ENCODE measurements at regions not wholly inside any gene's neighbourhood (a gene's known extent, or its start where the extent isn't known, plus 50 kb on each side); places are given as distances from the start of the nearest gene placed in this dataset.

DNA sequence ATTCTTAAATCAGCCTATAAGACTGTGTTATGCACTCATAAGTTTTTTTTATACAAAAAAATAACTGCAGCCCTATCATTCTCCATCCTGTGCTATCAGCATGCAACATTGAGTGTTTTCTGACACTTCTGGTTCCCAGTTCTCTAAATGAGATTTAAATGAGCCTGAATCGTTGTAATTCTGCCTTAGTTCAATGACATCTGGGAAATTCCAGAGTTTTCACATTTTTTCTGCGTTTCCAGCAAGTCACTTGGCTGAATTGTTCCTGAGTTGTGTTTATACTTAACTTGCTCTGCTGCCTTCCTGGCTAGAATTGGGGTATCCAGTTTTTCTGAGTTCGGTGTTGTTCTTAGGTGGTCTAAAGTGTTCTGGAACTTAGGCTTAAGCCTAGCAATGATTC lies 636.1 kb upstream of the FZD8 start:
- ChIA-PET CTCF (no interaction called here), POLR2A (no interaction called here)
- Mint-ChIP-seq H3K4me3 (no peak overlapping the region), H3K9me3 (ENCODE audit: insufficient read depth) (peaks cover 6% of the 10 kb centered on the region), H3K4me1 (no peaks in the 10 kb centered on the region), H3K27me3 (no peaks in the 10 kb centered on the region), H3K27ac (no peak overlapping the region)
- H4K20me1 ChIP-seq (ENCODE audit: control insufficient read depth, insufficient read depth, low read length, poor library complexity, severe bottlenecking), result no peaks in the 10 kb centered on the region
- H3K9ac ChIP-seq (ENCODE audit: low read length), result no peak overlapping the region
- H2AFZ ChIP-seq (ENCODE audit: insufficient read depth, low read depth, low read length, poor library complexity, severe bottlenecking), result no peak overlapping the region
- no peaks in the 10 kb centered on the region for H3K4me1 ChIP-seq (ENCODE audit: control insufficient read depth in 2 of 2, insufficient read depth in 2 of 2, low read length in 2 of 2)
- H3K9me3 ChIP-seq (ENCODE audit: control extremely low read depth in 1 of 3, control insufficient read depth in 2 of 3, insufficient read depth in 1 of 3, low read length in 2 of 3), result peaks cover 0 to 4% (median 0%) of the 10 kb centered on the region in 3 donors
- ATAC-seq (ENCODE audit: low read depth) (no peak), DNase-seq (no peak)
- H3K4me2 ChIP-seq (replicated peaks; ENCODE audit: low read depth, low read length, poor library complexity, severe bottlenecking), result no peak overlapping the region
- TF ChIP-seq EZH2 (IDR thresholded peaks at IDR 0.05; ENCODE audit: borderline replicate concordance, insufficient read depth, low read depth, low read length, poor library complexity, severe bottlenecking) (no peak), CTCF (IDR thresholded peaks at IDR 0.05) (no peak)
- intact Hi-C loops (cut with micrococcal nuclease), result no loop called here
- H3K79me2 ChIP-seq (ENCODE audit: control insufficient read depth, insufficient read depth, low read length), result no peaks in the 10 kb centered on the region
- WGBS (ENCODE audit: insufficient coverage), result 65% methylated on average over 2 of the region's 3 CpGs
- H3K36me3 ChIP-seq (replicated peaks in 1 of 2; ENCODE audit: control extremely low read depth in 1 of 2, control insufficient read depth in 1 of 2, extremely low read depth in 1 of 2, insufficient read depth in 2 of 2, low read length in 1 of 2), result no peaks in the 10 kb centered on the region
- no peaks in the 10 kb centered on the region for H3K27me3 ChIP-seq (replicated peaks in 1 of 4; ENCODE audit: control extremely low read depth in 1 of 4, control insufficient read depth in 3 of 4, insufficient read depth in 4 of 4, low read length in 3 of 4)
- no peak overlapping the region for H3K27ac ChIP-seq (ENCODE audit: low read length in 2 of 2)
- H3K4me3 ChIP-seq (ENCODE audit: control extremely low read depth in 1 of 5, extremely low read depth in 1 of 5, insufficient read depth in 1 of 5, low read depth in 2 of 5, low read length in 4 of 5), result no peak overlapping the region

- intact Hi-C loops (cut with micrococcal nuclease), result no loop called here
- DNase-seq (no peak), ATAC-seq (ENCODE audit: low read depth) (no peak)
- no peaks in the 10 kb centered on the region for H4K20me1 ChIP-seq (ENCODE audit: control insufficient read depth, insufficient read depth, low read length, poor library complexity, severe bottlenecking)
- Mint-ChIP-seq H3K9me3 (ENCODE audit: insufficient read depth) (peaks cover 6% of the 10 kb centered on the region), H3K4me1 (no peaks in the 10 kb centered on the region), H3K27me3 (no peaks in the 10 kb centered on the region), H3K27ac (no peak overlapping the region), H3K4me3 (no peak overlapping the region)
- H3K27me3 ChIP-seq (replicated peaks in 1 of 4; ENCODE audit: control extremely low read depth in 1 of 4, control insufficient read depth in 3 of 4, insufficient read depth in 4 of 4, low read length in 3 of 4), result no peaks in the 10 kb centered on the region
- ChIA-PET CTCF (no interaction called here), POLR2A (no interaction called here)
- no peak overlapping the region for H3K4me2 ChIP-seq (replicated peaks; ENCODE audit: low read depth, low read length, poor library complexity, severe bottlenecking)
- peaks cover 0 to 4% (median 0%) of the 10 kb centered on the region in 3 donors for H3K9me3 ChIP-seq (ENCODE audit: control extremely low read depth in 1 of 3, control insufficient read depth in 2 of 3, insufficient read depth in 1 of 3, low read length in 2 of 3)
- H3K9ac ChIP-seq (ENCODE audit: low read length), result no peak overlapping the region
- no peak overlapping the region for H3K27ac ChIP-seq (ENCODE audit: low read length in 2 of 2)
- H2AFZ ChIP-seq (ENCODE audit: insufficient read depth, low read depth, low read length, poor library complexity, severe bottlenecking), result no peak overlapping the region
- TF ChIP-seq CTCF (IDR thresholded peaks at IDR 0.05) (no peak), EZH2 (IDR thresholded peaks at IDR 0.05; ENCODE audit: borderline replicate concordance, insufficient read depth, low read depth, low read length, poor library complexity, severe bottlenecking) (no peak)
- no peaks in the 10 kb centered on the region for H3K4me1 ChIP-seq (ENCODE audit: control insufficient read depth in 2 of 2, insufficient read depth in 2 of 2, low read length in 2 of 2)
- H3K4me3 ChIP-seq (ENCODE audit: control extremely low read depth in 1 of 5, extremely low read depth in 1 of 5, insufficient read depth in 1 of 5, low read depth in 2 of 5, low read length in 4 of 5), result no peak overlapping the region
- H3K36me3 ChIP-seq (replicated peaks in 1 of 2; ENCODE audit: control extremely low read depth in 1 of 2, control insufficient read depth in 1 of 2, extremely low read depth in 1 of 2, insufficient read depth in 2 of 2, low read length in 1 of 2), result no peaks in the 10 kb centered on the region
- H3K79me2 ChIP-seq (ENCODE audit: control insufficient read depth, insufficient read depth, low read length), result no peaks in the 10 kb centered on the region
Observed at GRCh38 chr10:36277459-36277858, 635.4 kb upstream of the FZD8 start.

Measured in B cell (primary cell).